ENCODE measurements at regions not wholly inside any gene's neighbourhood (a gene's known extent, or its start where the extent isn't known, plus 50 kb on each side); places are given as distances from the start of the nearest gene placed in this dataset.
"Not testable (repeated sequence)": the region's sequence is repeated elsewhere in the genome, so short reads cannot be mapped to it uniquely, and the experiment has no call there.

DNA sequence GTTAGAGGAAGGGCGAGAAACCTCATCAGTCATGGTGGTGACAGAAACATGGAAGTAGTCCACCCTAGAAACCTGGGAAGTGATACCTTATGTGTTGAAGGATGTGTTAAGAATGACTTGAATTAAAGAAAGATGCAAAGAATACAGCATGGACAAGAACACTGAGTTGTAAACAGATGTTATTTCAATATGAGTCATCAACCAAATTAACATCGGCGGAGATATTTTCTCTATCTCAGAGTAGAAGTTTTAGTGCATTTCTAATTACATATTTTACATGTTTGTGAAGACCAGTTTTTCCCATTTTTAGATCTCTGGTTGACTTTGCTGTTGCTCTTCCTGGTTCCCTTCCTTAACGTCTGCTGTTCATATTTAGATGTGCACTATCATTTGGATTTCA lies 268.8 kb upstream of the TBL1XR1 start:
- Mint-ChIP-seq H3K27me3 (ENCODE audit: low read depth, poor library complexity) (peaks cover 4% of the 10 kb centered on the region), H3K27ac (no peak overlapping the region), H3K9me3 (peaks cover 18% of the 10 kb centered on the region), H3K4me3 (no peak overlapping the region), H3K4me1 (peaks cover 35% of the 10 kb centered on the region), H3K36me3 (ENCODE audit: low read depth) (peaks cover 9% of the 10 kb centered on the region)
- TF ChIP-seq, protein P1, sequence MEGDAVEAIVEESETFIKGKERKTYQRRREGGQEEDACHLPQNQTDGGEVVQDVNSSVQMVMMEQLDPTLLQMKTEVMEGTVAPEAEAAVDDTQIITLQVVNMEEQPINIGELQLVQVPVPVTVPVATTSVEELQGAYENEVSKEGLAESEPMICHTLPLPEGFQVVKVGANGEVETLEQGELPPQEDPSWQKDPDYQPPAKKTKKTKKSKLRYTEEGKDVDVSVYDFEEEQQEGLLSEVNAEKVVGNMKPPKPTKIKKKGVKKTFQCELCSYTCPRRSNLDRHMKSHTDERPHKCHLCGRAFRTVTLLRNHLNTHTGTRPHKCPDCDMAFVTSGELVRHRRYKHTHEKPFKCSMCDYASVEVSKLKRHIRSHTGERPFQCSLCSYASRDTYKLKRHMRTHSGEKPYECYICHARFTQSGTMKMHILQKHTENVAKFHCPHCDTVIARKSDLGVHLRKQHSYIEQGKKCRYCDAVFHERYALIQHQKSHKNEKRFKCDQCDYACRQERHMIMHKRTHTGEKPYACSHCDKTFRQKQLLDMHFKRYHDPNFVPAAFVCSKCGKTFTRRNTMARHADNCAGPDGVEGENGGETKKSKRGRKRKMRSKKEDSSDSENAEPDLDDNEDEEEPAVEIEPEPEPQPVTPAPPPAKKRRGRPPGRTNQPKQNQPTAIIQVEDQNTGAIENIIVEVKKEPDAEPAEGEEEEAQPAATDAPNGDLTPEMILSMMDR (IDR thresholded peaks at IDR 0.05), result no peak
- no peak for DNase-seq

DNA sequence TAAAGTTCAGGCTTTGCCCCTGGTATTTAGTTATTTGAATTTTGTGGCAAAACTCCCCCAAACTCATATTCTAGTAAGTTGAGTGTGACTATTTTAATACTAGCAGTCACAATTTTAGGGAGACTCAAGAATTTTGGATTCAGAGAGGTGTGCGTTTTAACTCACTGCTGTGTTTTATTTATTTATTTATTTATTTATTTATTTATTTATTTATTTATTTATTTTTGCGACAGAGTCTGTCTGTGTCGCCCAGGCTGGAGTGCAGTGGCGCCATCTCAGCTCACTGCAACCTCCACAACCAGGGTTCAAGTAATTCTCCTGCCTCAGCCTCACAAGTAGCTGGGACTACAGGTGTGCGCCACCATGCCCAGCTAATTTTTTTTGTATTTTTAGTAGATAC lies 269.3 kb upstream of the TBL1XR1 start:
- not testable (repeated sequence) for DNase-seq; H3K36me3 Mint-ChIP-seq (ENCODE audit: low read depth); H3K27me3 Mint-ChIP-seq (ENCODE audit: low read depth, poor library complexity); H3K4me3 Mint-ChIP-seq; H3K27ac Mint-ChIP-seq
- H3K9me3 Mint-ChIP-seq, result peaks cover 18% of the 10 kb centered on the region
- H3K4me1 Mint-ChIP-seq, result peaks cover 37% of the 10 kb centered on the region

DNA sequence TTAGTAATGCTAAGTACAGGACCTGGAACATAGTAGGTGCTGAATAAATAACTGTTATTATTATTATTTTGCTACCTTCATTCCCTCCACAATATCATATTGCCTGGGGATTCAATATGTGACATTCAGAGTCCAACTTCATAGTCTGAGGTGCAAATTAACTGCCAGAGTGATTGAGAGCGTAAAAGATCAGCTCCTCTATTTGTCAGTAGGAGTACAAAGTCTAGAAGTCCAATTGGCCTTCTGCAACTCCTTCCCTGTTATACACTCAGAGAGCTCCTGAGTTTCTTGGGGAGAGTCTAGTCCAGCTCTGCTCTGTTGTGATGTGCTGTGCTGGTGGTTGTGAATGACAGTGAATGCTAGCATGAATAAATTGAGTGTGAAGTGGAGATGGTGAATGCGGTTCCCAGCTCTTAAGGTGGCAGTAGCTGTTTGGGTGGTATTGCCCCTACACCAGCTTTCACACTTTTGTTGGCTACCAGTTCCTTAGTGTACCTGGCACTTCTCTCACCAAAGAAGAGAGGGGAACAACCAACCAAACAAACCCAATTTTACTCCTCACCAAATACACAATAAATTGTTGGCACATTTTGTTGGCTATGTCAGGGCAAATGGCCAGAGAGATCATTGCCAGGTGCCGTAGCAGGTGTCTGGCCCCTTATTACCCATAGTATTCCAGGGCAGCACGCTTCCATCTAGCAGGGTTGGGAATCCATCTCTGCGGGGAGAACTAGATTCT lies 270.1 kb upstream of the TBL1XR1 start:
- TF ChIP-seq, protein P1 (IDR thresholded peaks at IDR 0.05), result no peak
- H3K4me1 Mint-ChIP-seq, result peaks cover 41% of the 10 kb centered on the region
- no peak overlapping the region for H3K27ac Mint-ChIP-seq
- DNase-seq, result no peak
- H3K4me3 Mint-ChIP-seq, result no peak overlapping the region
- peaks cover 18% of the 10 kb centered on the region for H3K9me3 Mint-ChIP-seq
- peaks cover 2% of the 10 kb centered on the region for H3K27me3 Mint-ChIP-seq (ENCODE audit: low read depth, poor library complexity)
- peaks cover 9% of the 10 kb centered on the region for H3K36me3 Mint-ChIP-seq (ENCODE audit: low read depth)

DNA sequence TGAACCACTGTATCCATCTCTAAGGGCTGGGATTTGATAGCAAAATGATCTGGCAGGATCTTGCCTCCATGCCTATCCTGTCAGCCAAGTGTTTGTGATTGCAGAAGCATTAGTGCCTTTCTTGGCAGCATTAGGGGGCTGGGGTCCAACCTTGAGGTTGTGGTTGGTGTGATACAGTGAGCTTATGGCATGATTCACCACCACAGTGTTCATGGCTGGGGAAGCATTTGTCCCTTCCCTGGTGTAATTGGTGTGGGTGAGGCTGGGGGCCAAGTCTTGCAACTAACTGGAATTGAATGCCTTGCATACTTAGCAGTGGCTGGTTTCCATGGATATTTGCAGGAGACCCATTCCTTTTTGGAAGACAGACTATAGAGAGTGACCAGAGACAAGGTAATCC lies 271.0 kb upstream of the TBL1XR1 start:
- TF ChIP-seq, protein P1 (IDR thresholded peaks at IDR 0.05), result no peak
- H3K9me3 Mint-ChIP-seq, result peaks cover 18% of the 10 kb centered on the region
- H3K4me1 Mint-ChIP-seq, result peaks cover 45% of the 10 kb centered on the region
- H3K36me3 Mint-ChIP-seq (ENCODE audit: low read depth), result peaks cover 9% of the 10 kb centered on the region
- H3K4me3 Mint-ChIP-seq, result no peak overlapping the region
- H3K27me3 Mint-ChIP-seq (ENCODE audit: low read depth, poor library complexity), result no peaks in the 10 kb centered on the region
- H3K27ac Mint-ChIP-seq, result no peak overlapping the region
- no peak for DNase-seq

DNA sequence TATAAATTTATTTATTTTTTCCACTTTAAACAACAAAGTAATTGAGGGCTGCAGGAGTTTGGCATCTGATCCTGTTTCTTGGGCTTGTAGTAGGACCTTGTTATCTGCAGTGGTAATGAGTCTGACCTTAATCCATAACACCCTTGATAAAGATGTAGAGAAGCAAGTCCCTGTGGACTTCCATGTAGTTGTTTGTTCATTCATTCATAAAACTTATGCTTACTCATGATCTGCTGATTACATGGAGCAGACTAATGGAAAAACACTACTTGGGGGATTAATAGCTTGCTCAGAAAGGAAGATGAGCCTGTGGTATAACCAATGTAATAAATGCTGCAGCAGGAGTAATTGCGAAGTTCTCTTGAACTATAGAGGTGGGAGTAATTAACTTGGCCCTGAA lies 271.5 kb upstream of the TBL1XR1 start:
- no peak for DNase-seq
- Mint-ChIP-seq H3K4me3 (no peak overlapping the region), H3K9me3 (peaks cover 18% of the 10 kb centered on the region), H3K4me1 (peaks cover 47% of the 10 kb centered on the region), H3K27ac (no peak overlapping the region), H3K36me3 (ENCODE audit: low read depth) (peaks cover 9% of the 10 kb centered on the region), H3K27me3 (ENCODE audit: low read depth, poor library complexity) (no peaks in the 10 kb centered on the region)
- TF ChIP-seq, protein P1 (IDR thresholded peaks at IDR 0.05), result no peak

DNA sequence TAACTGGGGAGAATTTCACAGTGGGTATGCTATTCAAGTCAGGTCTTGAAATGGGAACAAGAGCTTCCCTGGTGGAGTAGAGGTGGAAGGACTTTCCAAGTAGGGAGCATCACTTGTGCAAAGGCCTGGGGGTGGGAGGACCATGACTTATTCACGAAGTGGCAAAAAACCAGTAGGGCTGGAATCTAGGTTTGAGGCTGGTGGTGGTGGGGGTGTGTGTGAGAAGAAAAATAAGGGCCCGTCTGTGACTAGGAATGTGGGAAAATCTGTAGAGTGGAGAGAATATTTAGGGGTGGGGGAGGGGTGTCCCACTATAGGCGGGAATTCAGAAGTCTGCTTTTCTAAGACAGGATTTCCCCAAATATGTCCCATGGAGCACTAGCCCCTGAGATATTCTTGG lies 271.9 kb upstream of the TBL1XR1 start:
- TF ChIP-seq, protein P1 (IDR thresholded peaks at IDR 0.05), result no peak
- peaks cover 44% of the 10 kb centered on the region for H3K4me1 Mint-ChIP-seq
- H3K27ac Mint-ChIP-seq, result no peak overlapping the region
- peaks cover 18% of the 10 kb centered on the region for H3K9me3 Mint-ChIP-seq
- H3K27me3 Mint-ChIP-seq (ENCODE audit: low read depth, poor library complexity), result no peaks in the 10 kb centered on the region
- no peak overlapping the region for H3K4me3 Mint-ChIP-seq
- H3K36me3 Mint-ChIP-seq (ENCODE audit: low read depth), result peaks cover 9% of the 10 kb centered on the region
- no peak for DNase-seq
